NB4 (cell line): ENCODE measurements at regions not wholly inside any gene's neighbourhood (a gene's known extent, or its start where the extent isn't known, plus 50 kb on each side); places are given as distances from the start of the nearest gene placed in this dataset.

ENCODE experiments used
- MYC ChIP-seq: IDR thresholded peaks from 2 replicates; pipeline ENCODE4 v1.6.1; 2011; ENCODE audit warnings: low read depth, low read length
- POLR2A ChIP-seq: IDR thresholded peaks from 2 replicates; pipeline ENCODE4 v1.6.1; 2011; ENCODE audit warnings: mild to moderate bottlenecking; ENCODE audit not compliant: insufficient read length; ENCODE audit errors: extremely low read depth
- TF ChIP-seq, protein P1 (sequence below): IDR thresholded peaks from one replicate; pipeline ENCODE4 v1.5.1; 2012; ENCODE audit warnings: low read depth, low read length
- TF ChIP-seq, protein P2 (sequence below): IDR thresholded peaks from 2 replicates; pipeline ENCODE4 v1.6.1; 2011; ENCODE audit warnings: low read depth, low read length

DNA sequence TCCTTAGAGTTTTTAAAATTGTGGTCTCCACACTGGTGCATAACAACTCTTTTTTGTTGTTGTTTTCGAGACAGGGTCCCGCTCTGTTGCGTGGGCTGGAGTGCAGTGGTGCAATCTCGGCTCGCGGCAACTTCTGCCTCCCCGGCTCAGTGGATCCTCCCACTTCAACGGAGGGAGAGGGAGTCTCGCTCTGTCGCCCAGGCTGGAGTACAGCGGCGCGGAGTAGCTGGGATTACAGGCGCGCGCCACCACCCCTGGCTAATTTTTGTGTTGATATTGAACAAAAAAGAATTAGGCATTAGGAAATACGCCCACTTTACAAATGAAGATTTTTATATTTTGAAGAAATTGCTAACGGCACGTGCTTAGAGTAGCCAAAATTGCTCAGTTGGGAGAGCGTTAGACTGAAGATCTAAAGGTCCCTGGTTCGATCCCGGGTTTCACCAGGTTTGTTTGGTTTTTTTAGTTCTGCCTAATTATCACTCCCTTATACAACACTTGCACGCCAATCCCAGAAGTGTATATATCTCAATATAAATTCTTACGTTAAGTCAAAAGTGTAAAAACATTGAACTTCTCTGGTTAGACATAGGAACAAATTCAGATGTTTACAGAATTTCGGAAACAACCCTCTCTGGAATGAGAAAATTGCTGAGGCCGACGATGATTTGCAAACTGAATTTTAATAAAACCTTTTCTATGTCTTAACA lies 159.6 kb downstream of the TRIM27 start:
- TF ChIP-seq POLR2A (no peak), MYC (no peak)
- TF ChIP-seq, protein P1, sequence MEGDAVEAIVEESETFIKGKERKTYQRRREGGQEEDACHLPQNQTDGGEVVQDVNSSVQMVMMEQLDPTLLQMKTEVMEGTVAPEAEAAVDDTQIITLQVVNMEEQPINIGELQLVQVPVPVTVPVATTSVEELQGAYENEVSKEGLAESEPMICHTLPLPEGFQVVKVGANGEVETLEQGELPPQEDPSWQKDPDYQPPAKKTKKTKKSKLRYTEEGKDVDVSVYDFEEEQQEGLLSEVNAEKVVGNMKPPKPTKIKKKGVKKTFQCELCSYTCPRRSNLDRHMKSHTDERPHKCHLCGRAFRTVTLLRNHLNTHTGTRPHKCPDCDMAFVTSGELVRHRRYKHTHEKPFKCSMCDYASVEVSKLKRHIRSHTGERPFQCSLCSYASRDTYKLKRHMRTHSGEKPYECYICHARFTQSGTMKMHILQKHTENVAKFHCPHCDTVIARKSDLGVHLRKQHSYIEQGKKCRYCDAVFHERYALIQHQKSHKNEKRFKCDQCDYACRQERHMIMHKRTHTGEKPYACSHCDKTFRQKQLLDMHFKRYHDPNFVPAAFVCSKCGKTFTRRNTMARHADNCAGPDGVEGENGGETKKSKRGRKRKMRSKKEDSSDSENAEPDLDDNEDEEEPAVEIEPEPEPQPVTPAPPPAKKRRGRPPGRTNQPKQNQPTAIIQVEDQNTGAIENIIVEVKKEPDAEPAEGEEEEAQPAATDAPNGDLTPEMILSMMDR: no peak
- TF ChIP-seq, protein P2, sequence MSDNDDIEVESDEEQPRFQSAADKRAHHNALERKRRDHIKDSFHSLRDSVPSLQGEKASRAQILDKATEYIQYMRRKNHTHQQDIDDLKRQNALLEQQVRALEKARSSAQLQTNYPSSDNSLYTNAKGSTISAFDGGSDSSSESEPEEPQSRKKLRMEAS: no peak
